Lower lobe of right lung (tissue), 2 donors: ENCODE measurements at regions not wholly inside any gene's neighbourhood (a gene's known extent, or its start where the extent isn't known, plus 50 kb on each side); places are given as distances from the start of the nearest gene placed in this dataset.
"Not testable (repeated sequence)": the region's sequence is repeated elsewhere in the genome, so short reads cannot be mapped to it uniquely, and the experiment has no call there.

Experiments used
- ATAC-seq, 2 donors: fragments of 200-7000 bp; cut with Tn5 transposase; one replicate each; pipeline ENCODE4 v1.9.1; 2020 to 2022; ENCODE audit warnings: mild to moderate bottlenecking in 2 of 2, moderate library complexity in 2 of 2
- DNase-seq: peaks from one replicate; pipeline ENCODE4 v3.0.0-alpha.2; 2020
- H3K27ac ChIP-seq: fragments of 200-600 bp; one replicate; pipeline ENCODE4 v1.8.0; 2022
- H3K27me3 ChIP-seq: fragments of 200-600 bp; one replicate; pipeline ENCODE4 v1.8.0; 2022; ENCODE audit warnings: low read depth
- H3K36me3 ChIP-seq: fragments of 200-600 bp; one replicate; pipeline ENCODE4 v1.8.0; 2022; ENCODE audit warnings: mild to moderate bottlenecking
- H3K4me1 ChIP-seq: fragments of 200-600 bp; one replicate; pipeline ENCODE4 v1.8.0; 2022
- H3K4me3 ChIP-seq: fragments of 200-600 bp; one replicate; pipeline ENCODE4 v1.8.0; 2022; ENCODE audit warnings: mild to moderate bottlenecking
- H3K9me3 ChIP-seq: fragments of 200-600 bp; one replicate; pipeline ENCODE4 v1.8.0; 2022
- intact Hi-C: fragments of 100-400 bp; cut with DNase I; formaldehyde crosslinking; loops from one replicate; pipeline ENCODE4 v1.11.0; 2022
- TF ChIP-seq, protein P1 (sequence below): fragments of 200-600 bp; IDR thresholded peaks from one replicate; pipeline ENCODE4 v1.8.0; 2022; ENCODE audit warnings: antibody characterized with exemption, mild to moderate bottlenecking
- donor health status: DM: no; HTN: yes; CAD: no; lungs with severe emphysema.

DNA sequence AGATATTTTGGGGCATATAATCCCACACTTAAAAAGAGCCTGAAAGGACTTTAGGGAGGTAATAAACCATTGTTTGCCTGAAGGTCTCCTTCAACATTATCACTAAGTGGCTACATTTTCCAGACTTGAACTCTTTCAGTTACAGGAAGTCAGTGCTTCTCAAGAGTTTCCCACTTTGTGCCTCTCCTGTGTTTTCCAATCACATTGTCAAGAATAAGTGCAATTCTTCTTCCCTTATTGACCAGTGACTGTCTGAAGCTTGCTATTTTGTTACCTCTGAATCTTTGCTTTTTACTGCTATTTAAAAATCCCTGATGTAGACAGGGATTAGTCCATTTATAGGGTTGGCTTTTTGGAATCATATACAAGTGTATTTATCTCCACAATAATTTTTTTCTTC is 346.7 kb upstream of the ANKRD30A start:
- H3K27ac ChIP-seq: no peak overlapping the region
- H3K27me3 ChIP-seq: no peaks in the 10 kb centered on the region
- no peaks in the 10 kb centered on the region for H3K36me3 ChIP-seq
- no peak overlapping the region for H3K4me3 ChIP-seq
- DNase-seq: no peak
- H3K9me3 ChIP-seq: no peaks in the 10 kb centered on the region
- TF ChIP-seq, protein P1, sequence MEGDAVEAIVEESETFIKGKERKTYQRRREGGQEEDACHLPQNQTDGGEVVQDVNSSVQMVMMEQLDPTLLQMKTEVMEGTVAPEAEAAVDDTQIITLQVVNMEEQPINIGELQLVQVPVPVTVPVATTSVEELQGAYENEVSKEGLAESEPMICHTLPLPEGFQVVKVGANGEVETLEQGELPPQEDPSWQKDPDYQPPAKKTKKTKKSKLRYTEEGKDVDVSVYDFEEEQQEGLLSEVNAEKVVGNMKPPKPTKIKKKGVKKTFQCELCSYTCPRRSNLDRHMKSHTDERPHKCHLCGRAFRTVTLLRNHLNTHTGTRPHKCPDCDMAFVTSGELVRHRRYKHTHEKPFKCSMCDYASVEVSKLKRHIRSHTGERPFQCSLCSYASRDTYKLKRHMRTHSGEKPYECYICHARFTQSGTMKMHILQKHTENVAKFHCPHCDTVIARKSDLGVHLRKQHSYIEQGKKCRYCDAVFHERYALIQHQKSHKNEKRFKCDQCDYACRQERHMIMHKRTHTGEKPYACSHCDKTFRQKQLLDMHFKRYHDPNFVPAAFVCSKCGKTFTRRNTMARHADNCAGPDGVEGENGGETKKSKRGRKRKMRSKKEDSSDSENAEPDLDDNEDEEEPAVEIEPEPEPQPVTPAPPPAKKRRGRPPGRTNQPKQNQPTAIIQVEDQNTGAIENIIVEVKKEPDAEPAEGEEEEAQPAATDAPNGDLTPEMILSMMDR: no peak
- no peaks in the 10 kb centered on the region for H3K4me1 ChIP-seq
- intact Hi-C loops: no loop called here
- no peak for ATAC-seq

GRCh38 chr10:36773652-36774051 is 351.7 kb upstream of the ANKRD30A start:
- intact Hi-C loops: no loop called here
- no peak for ATAC-seq
- Histone ChIP-seq H3K4me3 (no peak overlapping the region), H3K9me3 (no peaks in the 10 kb centered on the region), H3K4me1 (no peaks in the 10 kb centered on the region), H3K27me3 (no peaks in the 10 kb centered on the region), H3K27ac (no peak overlapping the region), H3K36me3 (no peaks in the 10 kb centered on the region)
- TF ChIP-seq, protein P1: no peak
- no peak for DNase-seq

GRCh38 chr10:36771725-36772124 is 353.7 kb upstream of the ANKRD30A start:
- ATAC-seq: no peak
- intact Hi-C loops: no loop called here
- no peak overlapping the region for H3K27ac ChIP-seq

DNA sequence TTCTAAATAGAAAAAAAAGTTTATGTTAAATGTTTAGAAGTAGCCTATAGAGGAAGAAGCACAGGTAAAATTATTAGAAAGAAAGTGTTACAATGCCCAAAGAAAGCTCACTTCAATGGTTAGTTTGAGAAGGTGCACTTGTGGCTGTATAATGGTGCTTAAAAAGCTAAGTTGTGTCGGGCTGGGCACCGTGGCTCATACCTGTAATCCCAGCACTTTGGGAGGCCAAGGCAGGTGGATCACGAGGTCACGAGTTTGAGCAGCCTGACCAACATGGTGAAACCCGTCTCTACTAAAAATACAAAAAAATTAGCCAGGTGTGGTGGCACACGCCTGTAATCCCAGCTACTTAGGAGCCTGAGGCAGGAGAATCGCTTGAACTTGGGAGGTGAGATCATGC is 355.7 kb upstream of the ANKRD30A start:
- H3K9me3 ChIP-seq, intact Hi-C loops, H3K36me3 ChIP-seq, H3K4me3 ChIP-seq, H3K27ac ChIP-seq, ATAC-seq, H3K27me3 ChIP-seq, DNase-seq, H3K4me1 ChIP-seq: not testable (repeated sequence)

More at GRCh38 chr10:36771725-36772124, 353.7 kb upstream of the ANKRD30A start:
- Histone ChIP-seq H3K4me1 (no peaks in the 10 kb centered on the region), H3K36me3 (no peaks in the 10 kb centered on the region), H3K4me3 (no peak overlapping the region), H3K9me3 (no peaks in the 10 kb centered on the region), H3K27me3 (no peaks in the 10 kb centered on the region)
- no peak for DNase-seq
- TF ChIP-seq, protein P1: no peak

- H3K4me3 ChIP-seq: no peak overlapping the region
- no peaks in the 10 kb centered on the region for H3K27me3 ChIP-seq
- DNase-seq (no peak), ATAC-seq (no peak)
- H3K4me1 ChIP-seq: no peaks in the 10 kb centered on the region
- TF ChIP-seq, protein P1: no peak
- intact Hi-C loops: no loop called here
- no peaks in the 10 kb centered on the region for H3K36me3 ChIP-seq
- no peaks in the 10 kb centered on the region for H3K9me3 ChIP-seq
- no peak overlapping the region for H3K27ac ChIP-seq
Observed at GRCh38 chr10:36766940-36767339, 358.5 kb upstream of the ANKRD30A start.

DNA sequence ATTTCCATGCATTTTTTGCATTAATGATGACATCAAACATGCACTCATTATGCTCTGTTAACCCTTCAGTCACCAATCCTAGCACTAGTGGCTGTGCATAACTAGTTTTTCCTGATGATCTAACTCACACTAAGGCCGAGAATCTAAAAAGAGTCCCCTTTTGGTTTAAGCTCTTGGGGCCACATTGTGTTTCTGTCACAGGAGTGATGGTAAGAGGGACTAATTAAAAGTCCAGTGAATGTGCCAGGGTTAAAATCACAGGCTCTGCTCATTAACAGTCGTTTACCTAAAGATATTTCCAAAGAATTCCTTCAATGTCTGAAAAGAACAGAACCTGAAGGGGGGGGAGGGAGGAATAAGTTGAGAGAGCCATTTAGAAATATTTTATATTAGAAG is 359.0 kb upstream of the ANKRD30A start:
- ATAC-seq (no peak), DNase-seq (no peak)
- TF ChIP-seq, protein P1: no peak
- H3K27me3 ChIP-seq: no peaks in the 10 kb centered on the region
- intact Hi-C loops: no loop called here
- no peaks in the 10 kb centered on the region for H3K4me1 ChIP-seq
- no peaks in the 10 kb centered on the region for H3K9me3 ChIP-seq
- H3K27ac ChIP-seq: no peak overlapping the region
- H3K4me3 ChIP-seq: no peak overlapping the region
- H3K36me3 ChIP-seq: no peaks in the 10 kb centered on the region
